Mesodermal cell (in vitro differentiated cells): ENCODE measurements at regions not wholly inside any gene's neighbourhood (a gene's known extent, or its start where the extent isn't known, plus 50 kb on each side); places are given as distances from the start of the nearest gene placed in this dataset.
A peak's percentile ranks its signal among the peaks of the same experiment; 100 is the strongest.

Experiments used
- H3K27ac ChIP-seq: 2 replicates; pipeline ENCODE4 v1.7.0; 2013; ENCODE audit warnings: mild to moderate bottlenecking, low read depth, low read length, moderate library complexity; ENCODE audit not compliant: severe bottlenecking
- H3K36me3 ChIP-seq: 2 replicates; pipeline ENCODE4 v1.7.1; 2013; ENCODE audit warnings: mild to moderate bottlenecking, low read length, moderate library complexity; ENCODE audit not compliant: control insufficient read depth, insufficient read depth
- H3K4me1 ChIP-seq: one replicate; pipeline ENCODE4 v1.7.1; 2013; ENCODE audit warnings: mild to moderate bottlenecking, low read length; ENCODE audit not compliant: insufficient read depth, control insufficient read depth, poor library complexity, severe bottlenecking
- H3K4me3 ChIP-seq: 2 replicates; pipeline ENCODE4 v1.7.0; 2013; ENCODE audit warnings: low read length, control low read depth, mild to moderate bottlenecking; ENCODE audit not compliant: insufficient read depth, poor library complexity, severe bottlenecking; ENCODE audit errors: extremely low read depth
- H3K9me3 ChIP-seq: 2 replicates; pipeline ENCODE4 v1.7.1; 2013; ENCODE audit warnings: mild to moderate bottlenecking, low read length, moderate library complexity; ENCODE audit not compliant: control insufficient read depth
- WGBS, 2 experiments: methylation state at CpG; one replicate each; pipeline ENCODE4 v1.1.5; 2013; ENCODE audit warnings: missing lambda C conversion rate in 2 of 2; ENCODE audit not compliant: insufficient coverage in 2 of 2; 5-methylcytosine and 5-hydroxymethylcytosine counted together

DNA sequence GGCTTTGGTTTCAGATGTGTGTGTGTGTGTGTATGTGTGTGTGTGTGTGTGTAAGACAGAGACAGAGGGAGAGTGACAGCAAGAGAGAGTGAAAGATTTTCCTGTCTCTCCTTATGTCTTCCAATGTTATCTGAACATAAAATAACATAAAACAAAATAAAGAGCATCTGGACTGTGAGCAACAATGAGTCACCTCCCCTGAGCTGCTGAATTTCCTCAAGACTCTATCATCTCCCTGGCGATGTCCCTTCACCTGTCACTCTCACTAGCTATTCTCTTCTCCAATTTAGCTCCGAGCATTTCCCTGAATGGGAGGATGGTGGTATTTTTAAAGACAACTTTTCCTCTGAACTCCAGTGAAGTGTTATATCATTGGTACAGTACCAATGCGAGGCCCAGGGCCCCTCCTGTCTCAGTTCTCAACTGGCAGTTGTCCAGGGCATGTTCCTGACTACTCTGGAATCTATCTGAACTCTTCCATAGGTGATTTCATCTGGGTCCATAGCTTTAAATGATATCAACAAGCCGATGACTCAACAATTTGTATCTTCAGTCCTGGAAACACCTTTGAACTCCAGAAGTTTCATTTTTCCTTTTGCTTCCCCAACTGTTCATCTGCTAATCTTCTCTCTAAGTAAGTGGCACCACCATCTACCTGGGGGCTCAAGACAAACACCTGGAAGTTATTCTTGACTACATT is 195.0 kb upstream of the CLNK start:
- H3K9me3 ChIP-seq = no peaks in the 10 kb centered on the region
- H3K27ac ChIP-seq = no peak overlapping the region
- H3K4me3 ChIP-seq = no peak overlapping the region
- WGBS, 2 experiments = 85 to 89% methylated on average over 2 of the region's 4 CpGs
- H3K4me1 ChIP-seq = no peaks in the 10 kb centered on the region
- H3K36me3 ChIP-seq = no peaks in the 10 kb centered on the region

DNA sequence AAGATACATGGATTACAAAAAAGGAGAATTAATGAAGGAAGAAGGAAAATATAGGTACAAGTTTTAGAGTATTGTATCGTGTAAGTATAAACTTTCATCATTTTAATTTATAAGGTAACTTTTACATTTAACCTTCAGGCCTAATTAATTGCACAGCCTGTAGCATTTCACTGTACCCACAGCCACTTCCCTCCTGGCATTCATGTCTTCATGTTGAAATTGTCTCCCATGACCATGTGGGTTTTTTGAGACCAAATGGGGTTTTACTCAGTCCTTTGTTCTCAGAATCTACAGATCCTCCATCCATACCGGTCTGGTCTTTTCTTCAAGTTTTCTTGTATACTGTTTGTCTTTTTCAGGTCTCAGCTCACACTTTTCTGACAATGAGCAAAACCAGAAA is 194.3 kb upstream of the CLNK start:
- H3K4me3 ChIP-seq = no peak overlapping the region
- no peaks in the 10 kb centered on the region for H3K36me3 ChIP-seq
- WGBS, 2 experiments = 92 to 100% methylated on average over 1 of the region's 2 CpGs

DNA sequence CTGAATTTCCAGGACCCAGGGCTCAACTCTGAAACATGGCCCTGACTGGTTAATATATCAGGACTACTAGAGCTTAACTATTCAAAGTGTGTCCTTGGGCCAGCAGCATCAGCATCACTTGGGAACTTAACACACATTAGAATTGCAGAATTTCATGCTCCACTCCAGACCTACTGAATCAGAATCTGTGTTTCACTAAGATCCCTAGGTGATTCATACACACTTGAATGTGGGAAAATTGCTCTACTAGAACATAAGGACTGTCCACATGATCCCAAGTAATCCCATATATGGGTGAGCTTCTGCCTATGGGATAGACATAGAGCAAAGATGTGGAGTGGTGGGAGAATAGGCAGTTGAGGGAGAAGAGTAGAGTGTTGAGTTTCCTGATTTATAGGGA is 192.5 kb upstream of the CLNK start:
- Histone ChIP-seq H3K4me3 (no peak overlapping the region), H3K36me3 (no peaks in the 10 kb centered on the region), H3K4me1 (no peaks in the 10 kb centered on the region), H3K9me3 (no peaks in the 10 kb centered on the region), H3K27ac (no peak overlapping the region)

More for the DNA sequence above, 194.3 kb upstream of the CLNK start:
- Histone ChIP-seq H3K4me1 (no peaks in the 10 kb centered on the region), H3K27ac (no peak overlapping the region), H3K9me3 (no peaks in the 10 kb centered on the region)

DNA sequence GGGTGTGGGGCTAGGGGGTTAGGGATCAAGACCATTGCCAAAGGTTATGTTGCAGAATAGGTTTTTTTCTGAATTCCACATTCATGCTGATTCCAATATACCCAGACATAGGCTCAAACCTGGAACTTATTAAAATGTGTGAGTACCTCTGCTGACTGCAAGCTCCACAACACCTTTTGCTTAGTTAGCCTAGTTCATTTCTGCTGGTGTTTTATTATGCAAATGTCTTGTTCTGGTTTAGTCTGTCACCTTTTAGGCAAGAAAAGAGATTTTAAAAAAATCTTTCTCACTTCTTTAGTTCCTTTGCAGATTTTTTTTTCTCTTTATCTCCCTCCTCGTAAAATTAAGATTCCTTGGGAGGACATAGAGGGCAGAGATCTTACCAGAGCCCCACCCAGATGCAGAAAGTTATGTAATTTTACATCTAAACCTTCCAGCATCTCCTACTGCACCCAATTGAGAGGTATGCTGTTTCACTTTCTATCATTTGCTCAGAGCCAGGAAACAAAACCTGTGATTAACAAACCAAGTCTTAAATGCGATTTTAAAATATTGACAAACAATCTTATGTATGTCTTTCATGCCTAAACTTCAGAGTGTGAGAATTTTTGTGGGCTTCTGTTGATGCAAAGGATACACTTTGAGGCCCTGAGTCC is 190.7 kb upstream of the CLNK start:
- no peaks in the 10 kb centered on the region for H3K4me1 ChIP-seq
- no peak overlapping the region for H3K4me3 ChIP-seq
- H3K27ac ChIP-seq = no peak overlapping the region
- 83% methylated on average over 1 of the region's 2 CpGs; no CpG with 5 or more reads in 1 of the 2 experiments for WGBS, 2 experiments
- H3K36me3 ChIP-seq = no peaks in the 10 kb centered on the region
- H3K9me3 ChIP-seq = no peaks in the 10 kb centered on the region

DNA sequence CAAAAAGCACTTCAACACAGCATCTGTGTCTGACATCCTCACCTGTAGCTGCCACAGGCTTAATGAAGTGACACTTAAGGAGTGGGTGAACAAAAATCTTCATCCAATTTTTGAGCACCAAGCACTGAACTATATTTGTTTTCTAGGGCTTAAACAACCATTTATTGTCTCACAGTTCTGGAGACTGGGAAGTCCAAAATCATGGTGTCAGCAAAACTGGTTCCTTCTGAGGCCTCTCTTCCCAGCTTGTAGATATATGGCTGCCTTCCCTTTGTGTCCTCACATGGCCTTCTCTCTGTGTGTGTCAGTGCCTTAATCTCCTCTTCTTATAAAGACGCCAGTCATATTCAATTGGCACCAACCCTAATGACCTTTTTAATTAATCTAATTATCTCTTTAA is 189.2 kb upstream of the CLNK start:
- Histone ChIP-seq H3K4me1 (no peaks in the 10 kb centered on the region), H3K27ac (no peak overlapping the region), H3K4me3 (no peak overlapping the region), H3K36me3 (no peaks in the 10 kb centered on the region), H3K9me3 (no peaks in the 10 kb centered on the region)
- WGBS, 2 experiments = 80% methylated on average over 1 of the region's 1 CpG; no CpG with 5 or more reads in 1 of the 2 experiments

DNA sequence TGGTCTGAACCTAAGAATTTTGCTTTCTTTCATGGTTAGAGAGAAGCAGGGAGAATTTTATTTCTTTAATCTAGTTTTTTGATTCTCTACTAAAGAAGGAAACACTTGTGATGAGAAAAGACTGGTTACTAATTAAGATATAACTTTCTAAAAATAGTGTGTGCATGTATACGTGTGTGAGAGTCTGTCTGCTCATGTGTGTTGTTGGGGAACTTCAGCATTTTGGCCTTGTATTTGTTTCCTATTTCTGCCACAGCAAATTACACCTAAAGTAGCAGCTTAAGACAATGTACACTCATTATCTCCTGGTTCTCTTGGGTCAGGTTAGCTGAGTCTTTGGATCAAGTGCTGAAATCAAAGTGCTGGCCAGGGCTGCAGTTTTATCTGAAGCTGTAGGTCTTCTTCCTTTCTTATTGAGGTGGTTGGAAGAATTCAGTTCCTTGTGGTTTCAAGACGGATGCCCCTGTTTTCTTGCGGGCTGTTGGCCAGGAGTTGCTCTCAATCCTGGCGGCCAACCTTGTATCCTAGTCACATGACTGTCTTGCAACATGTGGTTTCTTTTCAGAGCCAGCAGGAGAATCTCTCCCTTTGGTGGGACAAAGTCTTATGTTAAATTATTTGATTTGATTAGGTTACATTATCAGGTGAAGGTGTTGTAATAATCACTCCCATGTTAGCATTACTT is 188.4 kb upstream of the CLNK start:
- H3K27ac ChIP-seq = no peak overlapping the region
- peaks cover under 1% of the 10 kb centered on the region for H3K9me3 ChIP-seq
- no peaks in the 10 kb centered on the region for H3K36me3 ChIP-seq
- H3K4me3 ChIP-seq = no peak overlapping the region
- H3K4me1 ChIP-seq = no peaks in the 10 kb centered on the region
- 87 to 95% methylated on average over 3 of the region's 4 CpGs for WGBS, 2 experiments

DNA sequence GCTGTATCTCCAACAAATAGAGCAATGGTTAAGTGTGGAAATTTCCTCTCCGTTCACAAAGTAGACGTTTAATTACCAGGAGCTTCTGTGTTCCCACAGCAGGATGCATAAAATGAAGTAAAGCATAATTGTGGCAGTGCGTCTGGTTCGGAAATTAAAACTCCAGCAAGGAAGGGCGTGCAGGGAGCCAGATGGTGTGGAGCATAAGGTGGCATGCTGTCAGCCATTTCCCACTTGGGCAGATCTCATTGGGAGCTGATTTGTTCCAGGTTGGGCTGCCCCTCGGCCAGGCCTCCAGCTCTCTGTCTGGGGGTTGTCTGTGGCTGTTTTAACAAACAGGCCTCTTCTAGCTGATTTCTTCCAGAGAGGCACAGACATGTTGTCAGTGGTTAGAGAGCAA is 182.1 kb upstream of the CLNK start:
- H3K27ac ChIP-seq = peak overlapping the region; percentile 23
- 83 to 95% methylated on average over 5 to 6 of the region's 6 CpGs for WGBS, 2 experiments
- H3K4me1 ChIP-seq = no peaks in the 10 kb centered on the region

DNA sequence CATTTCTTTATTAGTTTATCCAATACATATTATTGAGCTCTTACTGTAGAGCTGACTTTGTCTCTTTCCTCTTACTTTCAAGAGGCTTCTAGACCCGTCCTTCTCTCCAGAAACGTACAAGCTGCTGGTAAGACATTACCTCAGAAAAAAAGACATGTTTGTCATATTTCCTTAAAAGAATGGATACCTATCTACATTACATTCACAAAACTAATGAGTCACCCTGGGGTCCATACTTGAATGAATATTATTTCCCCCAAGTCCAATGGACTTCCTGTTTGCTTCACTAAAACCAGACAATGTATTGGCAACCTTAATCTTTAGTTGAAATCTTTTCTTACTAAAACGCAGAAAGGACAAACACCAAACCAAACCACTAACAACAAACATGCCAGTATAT is 176.5 kb upstream of the CLNK start:
- H3K9me3 ChIP-seq = no peaks in the 10 kb centered on the region
- H3K36me3 ChIP-seq = no peaks in the 10 kb centered on the region
- H3K4me1 ChIP-seq = no peaks in the 10 kb centered on the region
- H3K27ac ChIP-seq = no peak overlapping the region
- WGBS, 2 experiments = no CpG with 5 or more reads among the region's 3 CpGs
- H3K4me3 ChIP-seq = no peak overlapping the region

More for the DNA sequence above, 182.1 kb upstream of the CLNK start:
- no peak overlapping the region for H3K4me3 ChIP-seq
- peaks cover 3% of the 10 kb centered on the region for H3K9me3 ChIP-seq
- H3K36me3 ChIP-seq = no peaks in the 10 kb centered on the region

DNA sequence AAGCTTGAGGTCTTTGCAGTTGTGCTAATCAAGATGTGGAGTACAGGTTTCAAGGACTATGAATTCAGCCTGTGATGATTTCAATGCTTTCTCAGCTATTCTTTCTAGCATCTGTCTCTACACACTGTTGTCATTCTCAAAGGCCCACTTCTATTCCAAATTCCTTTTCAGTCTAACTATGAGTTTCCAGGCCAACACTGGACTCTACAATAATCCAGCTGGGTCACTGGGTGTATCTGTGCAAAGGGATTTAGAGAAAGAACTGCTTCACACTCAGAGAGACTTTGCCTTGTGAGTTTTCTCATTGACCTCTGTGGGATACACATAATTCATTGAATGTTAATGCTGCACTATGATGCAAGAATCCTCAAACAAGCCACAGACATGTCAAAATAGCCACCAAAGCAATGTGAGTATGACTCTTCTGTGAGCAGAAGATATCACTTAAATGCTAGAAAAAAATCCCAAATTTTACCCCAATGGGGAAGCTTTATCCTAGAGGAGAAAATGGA is 171.8 kb upstream of the CLNK start:
- H3K36me3 ChIP-seq = no peaks in the 10 kb centered on the region

DNA sequence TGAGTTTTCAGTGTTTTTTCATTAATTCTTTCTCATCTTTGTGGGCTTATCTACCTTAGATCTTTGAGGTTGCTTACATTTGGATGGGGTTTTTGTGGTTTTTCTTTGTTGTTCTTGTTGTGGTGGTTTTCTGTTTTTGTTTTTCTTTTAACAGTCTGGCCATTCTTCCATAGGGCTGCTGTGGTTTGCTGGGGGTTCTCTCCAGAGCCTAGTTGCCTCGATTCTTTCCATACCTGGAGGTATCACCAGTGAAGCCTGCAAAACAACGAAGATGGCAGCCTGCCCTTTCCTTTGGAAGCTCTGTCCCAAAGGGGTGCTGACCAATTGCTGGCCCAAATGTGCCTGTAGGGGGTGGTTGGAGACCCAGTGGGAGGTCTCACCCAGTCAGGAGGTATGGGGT is 168.6 kb upstream of the CLNK start:
- no peaks in the 10 kb centered on the region for H3K9me3 ChIP-seq
- H3K27ac ChIP-seq = no peak overlapping the region
- WGBS, 2 experiments = 86 to 88% methylated on average over 1 to 2 of the region's 2 CpGs
- no peak overlapping the region for H3K4me3 ChIP-seq
- H3K36me3 ChIP-seq = no peaks in the 10 kb centered on the region
- no peaks in the 10 kb centered on the region for H3K4me1 ChIP-seq

More for the DNA sequence above, 171.8 kb upstream of the CLNK start:
- no peaks in the 10 kb centered on the region for H3K4me1 ChIP-seq
- no peak overlapping the region for H3K27ac ChIP-seq
- no peak overlapping the region for H3K4me3 ChIP-seq
- H3K9me3 ChIP-seq = no peaks in the 10 kb centered on the region

DNA sequence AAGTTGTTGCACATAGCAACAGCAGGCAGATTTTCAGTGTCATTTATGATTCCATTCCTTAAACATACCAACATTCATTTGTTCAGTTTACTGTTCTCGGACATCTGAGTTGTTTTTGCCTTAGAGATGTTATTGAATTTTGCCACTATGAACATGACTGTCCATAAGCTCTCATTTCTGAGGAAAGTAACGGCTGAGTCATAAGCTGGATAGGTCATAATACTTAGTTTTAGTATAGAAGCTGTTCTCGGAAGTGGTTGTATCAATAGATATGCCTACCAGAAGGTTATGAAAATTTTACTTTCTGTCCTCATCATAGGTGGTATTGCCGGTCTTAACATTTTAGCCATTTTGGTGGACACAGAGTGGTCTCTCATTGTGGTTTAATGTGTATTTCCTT is 157.1 kb upstream of the CLNK start:
- 100% methylated on average over 1 of the region's 4 CpGs for WGBS, 2 experiments
- Histone ChIP-seq H3K36me3 (no peaks in the 10 kb centered on the region), H3K4me3 (no peak overlapping the region), H3K27ac (no peak overlapping the region), H3K9me3 (no peaks in the 10 kb centered on the region), H3K4me1 (no peaks in the 10 kb centered on the region)
